ENCODE measurements at regions not wholly inside any gene's neighbourhood (a gene's known extent, or its start where the extent isn't known, plus 50 kb on each side); places are given as distances from the start of the nearest gene placed in this dataset.
A peak's percentile ranks its signal among the peaks of the same experiment; 100 is the strongest.

DNA sequence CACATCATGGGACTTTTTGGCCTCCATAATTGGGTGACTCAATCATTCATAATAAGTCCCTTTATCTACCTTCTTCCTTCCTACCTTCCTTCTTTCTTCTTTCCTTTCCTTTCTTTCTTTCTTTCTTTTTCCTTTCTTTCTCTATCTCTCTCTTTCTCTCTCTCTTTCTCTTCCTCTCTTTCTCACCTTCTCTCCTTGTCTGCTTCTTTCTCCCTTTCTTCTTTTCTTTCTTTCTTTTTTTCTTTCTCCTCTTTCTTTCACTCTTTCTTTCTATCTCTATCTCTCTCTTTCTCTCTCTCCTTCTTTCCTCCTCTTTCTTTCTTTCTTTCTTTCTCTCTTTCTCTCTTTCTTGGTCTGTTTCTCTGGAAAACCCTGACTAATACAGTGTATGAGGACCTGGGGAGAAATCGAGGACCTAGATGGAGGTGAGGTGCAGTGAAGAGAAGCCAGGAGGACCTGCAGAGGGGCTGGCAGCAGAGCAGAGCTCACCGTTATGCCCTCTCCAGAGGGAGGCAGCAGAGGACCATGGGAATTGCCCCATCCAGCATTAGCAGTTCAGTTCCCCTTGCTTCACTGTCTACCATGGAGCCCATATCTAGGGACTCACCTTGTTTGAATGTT, 52.7 kb upstream of the BTRC start (continued):
- TF ChIP-seq, protein P1, sequence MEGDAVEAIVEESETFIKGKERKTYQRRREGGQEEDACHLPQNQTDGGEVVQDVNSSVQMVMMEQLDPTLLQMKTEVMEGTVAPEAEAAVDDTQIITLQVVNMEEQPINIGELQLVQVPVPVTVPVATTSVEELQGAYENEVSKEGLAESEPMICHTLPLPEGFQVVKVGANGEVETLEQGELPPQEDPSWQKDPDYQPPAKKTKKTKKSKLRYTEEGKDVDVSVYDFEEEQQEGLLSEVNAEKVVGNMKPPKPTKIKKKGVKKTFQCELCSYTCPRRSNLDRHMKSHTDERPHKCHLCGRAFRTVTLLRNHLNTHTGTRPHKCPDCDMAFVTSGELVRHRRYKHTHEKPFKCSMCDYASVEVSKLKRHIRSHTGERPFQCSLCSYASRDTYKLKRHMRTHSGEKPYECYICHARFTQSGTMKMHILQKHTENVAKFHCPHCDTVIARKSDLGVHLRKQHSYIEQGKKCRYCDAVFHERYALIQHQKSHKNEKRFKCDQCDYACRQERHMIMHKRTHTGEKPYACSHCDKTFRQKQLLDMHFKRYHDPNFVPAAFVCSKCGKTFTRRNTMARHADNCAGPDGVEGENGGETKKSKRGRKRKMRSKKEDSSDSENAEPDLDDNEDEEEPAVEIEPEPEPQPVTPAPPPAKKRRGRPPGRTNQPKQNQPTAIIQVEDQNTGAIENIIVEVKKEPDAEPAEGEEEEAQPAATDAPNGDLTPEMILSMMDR (conservative IDR thresholded peaks at IDR 0.05; ENCODE audit: low read depth in 2 of 2) = peak; percentile 66 to 91

DNA sequence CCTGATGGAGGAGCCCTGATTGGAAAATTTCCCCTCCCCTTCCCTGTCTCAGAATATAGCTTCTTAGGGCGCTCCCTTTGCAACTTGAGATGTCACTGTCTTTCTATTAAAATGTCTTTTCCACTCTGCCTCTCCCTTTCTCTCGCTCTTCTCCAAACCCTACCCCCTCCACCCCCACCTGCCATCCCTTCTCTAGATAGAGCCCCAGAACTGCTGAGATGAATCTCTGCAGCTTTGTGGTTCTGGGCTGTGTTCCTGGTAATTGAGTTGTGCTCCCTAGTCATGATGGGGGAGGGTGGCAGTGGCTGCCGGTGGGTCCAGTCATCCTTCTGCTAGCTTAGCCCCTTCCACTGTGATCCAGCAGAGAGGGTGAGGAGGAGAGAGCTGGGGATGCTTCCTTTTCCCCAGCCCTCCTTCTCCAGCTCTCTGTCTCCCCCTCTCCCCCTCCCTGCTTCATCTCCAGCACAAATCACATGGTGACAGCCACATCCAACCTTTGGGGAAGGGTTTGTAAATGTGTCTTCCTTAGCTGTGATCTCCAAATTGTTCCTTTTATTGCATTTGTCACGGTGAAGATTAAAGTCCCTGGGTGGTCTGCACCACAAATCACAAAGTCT, 50.8 kb upstream of the BTRC start:
- no peaks in the 10 kb centered on the region; the same call in 1 of the 2 replicates for H3K9me2 ChIP-seq (ENCODE audit: insufficient read depth)
- no peak overlapping the region for H3K4me2 ChIP-seq
- Mint-ChIP-seq H3K4me3 (no peak overlapping the region), H3K27ac (no peak overlapping the region), H3K4me1 (no peaks in the 10 kb centered on the region; the same call in 1 of the 3 replicates), H3K36me3 (ENCODE audit: low read depth) (no peaks in the 10 kb centered on the region), H3K9me3 (no peaks in the 10 kb centered on the region), H3K27me3 (ENCODE audit: insufficient read depth, low read depth, poor library complexity) (peaks cover 14% of the 10 kb centered on the region)
- H3K27me3 ChIP-seq (ENCODE audit: insufficient read depth) = peaks cover 10% of the 10 kb centered on the region; the same call in 1 of the 2 replicates
- H3K36me3 ChIP-seq (ENCODE audit: insufficient read depth) = no peaks in the 10 kb centered on the region
- H3K79me2 ChIP-seq (replicated peaks; ENCODE audit: insufficient read depth) = no peaks in the 10 kb centered on the region
- no peak for ATAC-seq
- H3K4me3 ChIP-seq = no peak overlapping the region
- no peaks in the 10 kb centered on the region for H3F3A ChIP-seq (replicated peaks; ENCODE audit: low read depth)
- H3K4me1 ChIP-seq (ENCODE audit: insufficient read depth) = no peaks in the 10 kb centered on the region
- DNase-seq (ENCODE audit: low spot score) = no peak
- no peaks in the 10 kb centered on the region for H4K20me1 ChIP-seq (replicated peaks; ENCODE audit: insufficient read depth)
- H3K27ac ChIP-seq (ENCODE audit: low read depth) = no peak overlapping the region
- H2AFZ ChIP-seq = no peak overlapping the region
- TF ChIP-seq ZNF331 (CRISPR knock-in tag; IDR thresholded peaks at IDR 0.05; ENCODE audit: low read depth) = no peak
- no peak for TF ChIP-seq ZNF114 (CRISPR knock-in tag; IDR thresholded peaks at IDR 0.05)
- TF ChIP-seq, protein P2, sequence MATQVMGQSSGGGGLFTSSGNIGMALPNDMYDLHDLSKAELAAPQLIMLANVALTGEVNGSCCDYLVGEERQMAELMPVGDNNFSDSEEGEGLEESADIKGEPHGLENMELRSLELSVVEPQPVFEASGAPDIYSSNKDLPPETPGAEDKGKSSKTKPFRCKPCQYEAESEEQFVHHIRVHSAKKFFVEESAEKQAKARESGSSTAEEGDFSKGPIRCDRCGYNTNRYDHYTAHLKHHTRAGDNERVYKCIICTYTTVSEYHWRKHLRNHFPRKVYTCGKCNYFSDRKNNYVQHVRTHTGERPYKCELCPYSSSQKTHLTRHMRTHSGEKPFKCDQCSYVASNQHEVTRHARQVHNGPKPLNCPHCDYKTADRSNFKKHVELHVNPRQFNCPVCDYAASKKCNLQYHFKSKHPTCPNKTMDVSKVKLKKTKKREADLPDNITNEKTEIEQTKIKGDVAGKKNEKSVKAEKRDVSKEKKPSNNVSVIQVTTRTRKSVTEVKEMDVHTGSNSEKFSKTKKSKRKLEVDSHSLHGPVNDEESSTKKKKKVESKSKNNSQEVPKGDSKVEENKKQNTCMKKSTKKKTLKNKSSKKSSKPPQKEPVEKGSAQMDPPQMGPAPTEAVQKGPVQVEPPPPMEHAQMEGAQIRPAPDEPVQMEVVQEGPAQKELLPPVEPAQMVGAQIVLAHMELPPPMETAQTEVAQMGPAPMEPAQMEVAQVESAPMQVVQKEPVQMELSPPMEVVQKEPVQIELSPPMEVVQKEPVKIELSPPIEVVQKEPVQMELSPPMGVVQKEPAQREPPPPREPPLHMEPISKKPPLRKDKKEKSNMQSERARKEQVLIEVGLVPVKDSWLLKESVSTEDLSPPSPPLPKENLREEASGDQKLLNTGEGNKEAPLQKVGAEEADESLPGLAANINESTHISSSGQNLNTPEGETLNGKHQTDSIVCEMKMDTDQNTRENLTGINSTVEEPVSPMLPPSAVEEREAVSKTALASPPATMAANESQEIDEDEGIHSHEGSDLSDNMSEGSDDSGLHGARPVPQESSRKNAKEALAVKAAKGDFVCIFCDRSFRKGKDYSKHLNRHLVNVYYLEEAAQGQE (IDR thresholded peaks at IDR 0.05; ENCODE audit: unreplicated experiment) = no peak
- TF ChIP-seq, protein P3, sequence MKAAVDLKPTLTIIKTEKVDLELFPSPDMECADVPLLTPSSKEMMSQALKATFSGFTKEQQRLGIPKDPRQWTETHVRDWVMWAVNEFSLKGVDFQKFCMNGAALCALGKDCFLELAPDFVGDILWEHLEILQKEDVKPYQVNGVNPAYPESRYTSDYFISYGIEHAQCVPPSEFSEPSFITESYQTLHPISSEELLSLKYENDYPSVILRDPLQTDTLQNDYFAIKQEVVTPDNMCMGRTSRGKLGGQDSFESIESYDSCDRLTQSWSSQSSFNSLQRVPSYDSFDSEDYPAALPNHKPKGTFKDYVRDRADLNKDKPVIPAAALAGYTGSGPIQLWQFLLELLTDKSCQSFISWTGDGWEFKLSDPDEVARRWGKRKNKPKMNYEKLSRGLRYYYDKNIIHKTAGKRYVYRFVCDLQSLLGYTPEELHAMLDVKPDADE (IDR thresholded peaks at IDR 0.05) = no peak
- TF ChIP-seq STAT1 (IDR thresholded peaks at IDR 0.05; ENCODE audit: unreplicated experiment) = no peak
- no peak for TF ChIP-seq EZH2phosphoT487 (IDR thresholded peaks at IDR 0.05; ENCODE audit: unreplicated experiment)
- TF ChIP-seq, protein P4, sequence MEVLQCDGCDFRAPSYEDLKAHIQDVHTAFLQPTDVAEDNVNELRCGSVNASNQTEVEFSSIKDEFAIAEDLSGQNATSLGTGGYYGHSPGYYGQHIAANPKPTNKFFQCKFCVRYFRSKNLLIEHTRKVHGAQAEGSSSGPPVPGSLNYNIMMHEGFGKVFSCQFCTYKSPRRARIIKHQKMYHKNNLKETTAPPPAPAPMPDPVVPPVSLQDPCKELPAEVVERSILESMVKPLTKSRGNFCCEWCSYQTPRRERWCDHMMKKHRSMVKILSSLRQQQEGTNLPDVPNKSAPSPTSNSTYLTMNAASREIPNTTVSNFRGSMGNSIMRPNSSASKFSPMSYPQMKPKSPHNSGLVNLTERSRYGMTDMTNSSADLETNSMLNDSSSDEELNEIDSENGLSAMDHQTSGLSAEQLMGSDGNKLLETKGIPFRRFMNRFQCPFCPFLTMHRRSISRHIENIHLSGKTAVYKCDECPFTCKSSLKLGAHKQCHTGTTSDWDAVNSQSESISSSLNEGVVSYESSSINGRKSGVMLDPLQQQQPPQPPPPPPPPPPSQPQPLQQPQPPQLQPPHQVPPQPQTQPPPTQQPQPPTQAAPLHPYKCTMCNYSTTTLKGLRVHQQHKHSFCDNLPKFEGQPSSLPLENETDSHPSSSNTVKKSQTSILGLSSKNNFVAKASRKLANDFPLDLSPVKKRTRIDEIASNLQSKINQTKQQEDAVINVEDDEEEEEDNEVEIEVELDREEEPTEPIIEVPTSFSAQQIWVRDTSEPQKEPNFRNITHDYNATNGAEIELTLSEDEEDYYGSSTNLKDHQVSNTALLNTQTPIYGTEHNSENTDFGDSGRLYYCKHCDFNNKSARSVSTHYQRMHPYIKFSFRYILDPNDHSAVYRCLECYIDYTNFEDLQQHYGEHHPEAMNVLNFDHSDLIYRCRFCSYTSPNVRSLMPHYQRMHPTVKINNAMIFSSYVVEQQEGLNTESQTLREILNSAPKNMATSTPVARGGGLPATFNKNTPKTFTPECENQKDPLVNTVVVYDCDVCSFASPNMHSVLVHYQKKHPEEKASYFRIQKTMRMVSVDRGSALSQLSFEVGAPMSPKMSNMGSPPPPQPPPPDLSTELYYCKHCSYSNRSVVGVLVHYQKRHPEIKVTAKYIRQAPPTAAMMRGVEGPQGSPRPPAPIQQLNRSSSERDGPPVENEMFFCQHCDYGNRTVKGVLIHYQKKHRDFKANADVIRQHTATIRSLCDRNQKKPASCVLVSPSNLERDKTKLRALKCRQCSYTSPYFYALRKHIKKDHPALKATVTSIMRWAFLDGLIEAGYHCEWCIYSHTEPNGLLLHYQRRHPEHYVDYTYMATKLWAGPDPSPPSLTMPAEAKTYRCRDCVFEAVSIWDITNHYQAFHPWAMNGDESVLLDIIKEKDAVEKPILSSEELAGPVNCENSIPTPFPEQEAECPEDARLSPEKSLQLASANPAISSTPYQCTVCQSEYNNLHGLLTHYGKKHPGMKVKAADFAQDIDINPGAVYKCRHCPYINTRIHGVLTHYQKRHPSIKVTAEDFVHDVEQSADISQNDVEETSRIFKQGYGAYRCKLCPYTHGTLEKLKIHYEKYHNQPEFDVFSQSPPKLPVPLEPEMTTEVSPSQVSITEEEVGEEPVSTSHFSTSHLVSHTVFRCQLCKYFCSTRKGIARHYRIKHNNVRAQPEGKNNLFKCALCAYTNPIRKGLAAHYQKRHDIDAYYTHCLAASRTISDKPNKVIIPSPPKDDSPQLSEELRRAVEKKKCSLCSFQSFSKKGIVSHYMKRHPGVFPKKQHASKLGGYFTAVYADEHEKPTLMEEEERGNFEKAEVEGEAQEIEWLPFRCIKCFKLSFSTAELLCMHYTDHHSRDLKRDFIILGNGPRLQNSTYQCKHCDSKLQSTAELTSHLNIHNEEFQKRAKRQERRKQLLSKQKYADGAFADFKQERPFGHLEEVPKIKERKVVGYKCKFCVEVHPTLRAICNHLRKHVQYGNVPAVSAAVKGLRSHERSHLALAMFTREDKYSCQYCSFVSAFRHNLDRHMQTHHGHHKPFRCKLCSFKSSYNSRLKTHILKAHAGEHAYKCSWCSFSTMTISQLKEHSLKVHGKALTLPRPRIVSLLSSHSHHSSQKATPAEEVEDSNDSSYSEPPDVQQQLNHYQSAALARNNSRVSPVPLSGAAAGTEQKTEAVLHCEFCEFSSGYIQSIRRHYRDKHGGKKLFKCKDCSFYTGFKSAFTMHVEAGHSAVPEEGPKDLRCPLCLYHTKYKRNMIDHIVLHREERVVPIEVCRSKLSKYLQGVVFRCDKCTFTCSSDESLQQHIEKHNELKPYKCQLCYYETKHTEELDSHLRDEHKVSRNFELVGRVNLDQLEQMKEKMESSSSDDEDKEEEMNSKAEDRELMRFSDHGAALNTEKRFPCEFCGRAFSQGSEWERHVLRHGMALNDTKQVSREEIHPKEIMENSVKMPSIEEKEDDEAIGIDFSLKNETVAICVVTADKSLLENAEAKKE (CRISPR knock-in tag; IDR thresholded peaks at IDR 0.05) = no peak
- TF ChIP-seq JUNB (IDR thresholded peaks at IDR 0.05; ENCODE audit: unreplicated experiment) = no peak

Measured in GM23338 (cell line).